DOHH2 (cell line): ENCODE measurements at regions not wholly inside any gene's neighbourhood (a gene's known extent, or its start where the extent isn't known, plus 50 kb on each side); places are given as distances from the start of the nearest gene placed in this dataset.

ENCODE experiments used
- CTCF ChIP-seq: fragments of 200-600 bp; sonication (generic); IDR thresholded peaks from one replicate; pipeline ENCODE4 v1.5.1; 2014; ENCODE audit warnings: antibody characterized with exemption, mild to moderate bottlenecking, low read depth, low read length; ENCODE audit not compliant: poor library complexity, severe bottlenecking
- EZH2phosphoT487 ChIP-seq: fragments of 200-600 bp; sonication (generic); IDR thresholded peaks from 2 replicates; pipeline ENCODE4 v1.6.1; 2017; ENCODE audit warnings: borderline replicate concordance, mild to moderate bottlenecking, antibody characterized with exemption, low read length, moderate library complexity, mixed read lengths

DNA sequence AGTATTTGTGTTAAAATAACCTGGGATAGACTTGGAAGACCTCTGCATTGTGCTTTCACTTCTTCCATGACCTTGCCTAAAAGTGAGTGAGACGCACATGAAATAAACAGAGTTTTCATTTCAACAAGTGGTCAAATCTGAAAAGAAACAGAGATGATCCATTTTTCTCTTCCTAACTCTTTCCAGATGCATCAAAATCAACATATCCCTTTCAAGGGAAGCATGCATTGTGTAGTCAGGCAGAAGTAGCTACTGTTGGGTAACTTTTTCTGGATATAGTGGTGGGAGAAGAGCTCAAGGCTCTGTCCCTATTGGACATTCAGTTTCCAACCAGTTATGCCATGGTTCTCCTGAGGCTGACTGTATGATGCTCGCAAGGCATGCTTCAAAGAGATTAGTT lies 233.0 kb upstream of the JAG1 start:
- TF ChIP-seq CTCF (no peak), EZH2phosphoT487 (no peak)
